Mononuclear cell (primary cell): ENCODE measurements at regions not wholly inside any gene's neighbourhood (a gene's known extent, or its start where the extent isn't known, plus 50 kb on each side); places are given as distances from the start of the nearest gene placed in this dataset.

Source experiments
- H3K27me3 ChIP-seq: 2 replicates; pipeline ENCODE4 v1.6.0; 2011; ENCODE audit warnings: low read length, control low read depth; ENCODE audit not compliant: insufficient read depth
- H3K4me1 ChIP-seq: 2 replicates; pipeline ENCODE4 v1.5.1; 2011; ENCODE audit warnings: mild to moderate bottlenecking, low read length, control low read depth; ENCODE audit not compliant: insufficient read depth
- H3K4me3 ChIP-seq: 2 replicates; pipeline ENCODE4 v1.5.1; 2011; ENCODE audit warnings: mild to moderate bottlenecking, low read length, moderate library complexity
- H3K9me3 ChIP-seq: 2 replicates; pipeline ENCODE4 v1.5.1; 2011; ENCODE audit warnings: low read depth, mild to moderate bottlenecking, control low read depth, low read length

- Histone ChIP-seq H3K4me1 (peaks cover 21% of the 10 kb centered on the region), H3K27me3 (no peaks in the 10 kb centered on the region), H3K9me3 (no peaks in the 10 kb centered on the region), H3K4me3 (no peak overlapping the region)
These were observed 164.7 kb upstream of the SLC7A11 start for GRCh38 chr4:138406876-138407275.

- peaks cover 21% of the 10 kb centered on the region for H3K4me1 ChIP-seq
- no peak overlapping the region for H3K4me3 ChIP-seq
- H3K27me3 ChIP-seq: no peaks in the 10 kb centered on the region
- no peaks in the 10 kb centered on the region for H3K9me3 ChIP-seq
These were observed 163.9 kb upstream of the SLC7A11 start for GRCh38 chr4:138405934-138406567.

GRCh38 chr4:138405466-138405891 is 163.3 kb upstream of the SLC7A11 start:
- no peaks in the 10 kb centered on the region for H3K27me3 ChIP-seq
- peaks cover 21% of the 10 kb centered on the region for H3K4me1 ChIP-seq

GRCh38 chr4:138404801-138405200 is 162.7 kb upstream of the SLC7A11 start:
- no peaks in the 10 kb centered on the region for H3K9me3 ChIP-seq
- H3K27me3 ChIP-seq: no peaks in the 10 kb centered on the region
- H3K4me1 ChIP-seq: peaks cover 21% of the 10 kb centered on the region
- no peak overlapping the region for H3K4me3 ChIP-seq

More at GRCh38 chr4:138405466-138405891, 163.3 kb upstream of the SLC7A11 start:
- H3K9me3 ChIP-seq: no peaks in the 10 kb centered on the region
- H3K4me3 ChIP-seq: no peak overlapping the region

- no peaks in the 10 kb centered on the region for H3K27me3 ChIP-seq
- H3K4me1 ChIP-seq: peaks cover 21% of the 10 kb centered on the region
- H3K9me3 ChIP-seq: no peaks in the 10 kb centered on the region
- H3K4me3 ChIP-seq: no peak overlapping the region
These were observed 162.1 kb upstream of the SLC7A11 start for GRCh38 chr4:138404251-138404650.

- Histone ChIP-seq H3K9me3 (no peaks in the 10 kb centered on the region), H3K4me1 (peaks cover 9% of the 10 kb centered on the region), H3K27me3 (no peaks in the 10 kb centered on the region), H3K4me3 (no peak overlapping the region)
These were observed 159.2 kb upstream of the SLC7A11 start for GRCh38 chr4:138401334-138401733.

GRCh38 chr4:138400543-138400942 is 158.4 kb upstream of the SLC7A11 start:
- Histone ChIP-seq H3K4me1 (peaks cover 7% of the 10 kb centered on the region), H3K27me3 (no peaks in the 10 kb centered on the region), H3K4me3 (no peak overlapping the region), H3K9me3 (no peaks in the 10 kb centered on the region)

- peaks cover 2% of the 10 kb centered on the region for H3K4me1 ChIP-seq
- no peaks in the 10 kb centered on the region for H3K27me3 ChIP-seq
- no peak overlapping the region for H3K4me3 ChIP-seq
- H3K9me3 ChIP-seq: no peaks in the 10 kb centered on the region
These were observed 157.9 kb upstream of the SLC7A11 start for GRCh38 chr4:138400066-138400465.

- no peaks in the 10 kb centered on the region for H3K4me1 ChIP-seq
- H3K27me3 ChIP-seq: no peaks in the 10 kb centered on the region
- no peaks in the 10 kb centered on the region for H3K9me3 ChIP-seq
- H3K4me3 ChIP-seq: no peak overlapping the region
These were observed 156.9 kb upstream of the SLC7A11 start for GRCh38 chr4:138399081-138399480.

- no peaks in the 10 kb centered on the region for H3K27me3 ChIP-seq
These were observed 156.2 kb upstream of the SLC7A11 start for GRCh38 chr4:138398322-138398721.

GRCh38 chr4:138393886-138394610 is 151.9 kb upstream of the SLC7A11 start:
- H3K27me3 ChIP-seq: no peaks in the 10 kb centered on the region
- no peak overlapping the region for H3K4me3 ChIP-seq
- peaks cover 10% of the 10 kb centered on the region for H3K4me1 ChIP-seq
- H3K9me3 ChIP-seq: no peaks in the 10 kb centered on the region

More at GRCh38 chr4:138398322-138398721, 156.2 kb upstream of the SLC7A11 start:
- Histone ChIP-seq H3K4me1 (peaks cover 2% of the 10 kb centered on the region), H3K9me3 (no peaks in the 10 kb centered on the region), H3K4me3 (no peak overlapping the region)

- Histone ChIP-seq H3K4me1 (peaks cover 10% of the 10 kb centered on the region), H3K27me3 (no peaks in the 10 kb centered on the region), H3K9me3 (no peaks in the 10 kb centered on the region), H3K4me3 (no peak overlapping the region)
These were observed 150.7 kb upstream of the SLC7A11 start for GRCh38 chr4:138392751-138393308.

GRCh38 chr4:138389976-138390685 is 148.0 kb upstream of the SLC7A11 start:
- Histone ChIP-seq H3K4me1 (peaks cover 10% of the 10 kb centered on the region), H3K27me3 (no peaks in the 10 kb centered on the region), H3K4me3 (no peak overlapping the region), H3K9me3 (no peaks in the 10 kb centered on the region)

GRCh38 chr4:138374947-138375346 is 132.8 kb upstream of the SLC7A11 start:
- H3K4me1 ChIP-seq: peaks cover 2% of the 10 kb centered on the region

GRCh38 chr4:138367942-138368341 is 125.8 kb upstream of the SLC7A11 start:
- Histone ChIP-seq H3K4me3 (no peak overlapping the region), H3K4me1 (no peaks in the 10 kb centered on the region), H3K9me3 (no peaks in the 10 kb centered on the region), H3K27me3 (no peaks in the 10 kb centered on the region)

More at GRCh38 chr4:138374947-138375346, 132.8 kb upstream of the SLC7A11 start:
- Histone ChIP-seq H3K27me3 (no peaks in the 10 kb centered on the region), H3K9me3 (peaks cover 7% of the 10 kb centered on the region), H3K4me3 (no peak overlapping the region)
